CD4-positive, alpha-beta T cell (primary cell): ENCODE measurements at regions not wholly inside any gene's neighbourhood (a gene's known extent, or its start where the extent isn't known, plus 50 kb on each side); places are given as distances from the start of the nearest gene placed in this dataset.

Source experiments
- ATAC-seq: fragments of 200-7000 bp; cut with Tn5 transposase; one replicate; pipeline ENCODE4 v1.10.0; 2022; ENCODE audit warnings: mild to moderate bottlenecking; ENCODE audit not compliant: poor library complexity
- CTCF ChIA-PET: fragments of 350-600 bp; sonication (Branson Sonifier 250); formaldehyde crosslinking; loops from one replicate; lab custom pipeline; 2021; ENCODE audit warnings: antibody characterized with exemption, inconsistent platforms; lab: Charles Lee
- POLR2A ChIA-PET: fragments of 350-600 bp; sonication (Branson Sonifier 250); formaldehyde crosslinking; loops from one replicate; lab custom pipeline; 2021; ENCODE audit warnings: antibody characterized with exemption, inconsistent platforms; lab: Charles Lee
- DNase-seq, 14 experiments: peaks; one replicate each; pipeline ENCODE4 v3.0.0-alpha.2; 2013 to 2020; ENCODE audit warnings: mixed read lengths in 2 of 14
- H3K27ac ChIP-seq, 2 donors: one replicate each; pipeline versions ENCODE4 v1.5.1 to v1.7.0; 2013; ENCODE audit warnings: low read length in 2 of 2, low read depth in 1 of 2, mild to moderate bottlenecking in 1 of 2
- H3K27me3 ChIP-seq, 2 experiments: 1 replicate in 1 of 2; 2 replicates in 1 of 2; pipeline versions ENCODE4 v1.6.1 to v1.7.0; 2013; ENCODE audit warnings: low read length in 2 of 2, control low read depth in 1 of 2, mild to moderate bottlenecking in 1 of 2, moderate library complexity in 1 of 2; ENCODE audit not compliant: insufficient read depth in 2 of 2, control insufficient read depth in 1 of 2
- H3K36me3 ChIP-seq: one replicate; pipeline ENCODE4 v1.6.1; 2013; ENCODE audit warnings: low read length, control low read depth; ENCODE audit not compliant: insufficient read depth
- H3K4me1 ChIP-seq: one replicate; pipeline ENCODE4 v1.6.1; 2013; ENCODE audit warnings: low read length, control low read depth; ENCODE audit not compliant: insufficient read depth
- H3K4me3 ChIP-seq: one replicate; pipeline ENCODE4 v1.5.1; 2013; ENCODE audit warnings: mild to moderate bottlenecking, low read length, moderate library complexity
- H3K9me3 ChIP-seq, 2 experiments: 1 replicate in 1 of 2; 2 replicates in 1 of 2; pipeline versions ENCODE4 v1.6.1 to v1.7.0; 2013; ENCODE audit warnings: low read length in 2 of 2, mild to moderate bottlenecking in 2 of 2, control low read depth in 1 of 2, moderate library complexity in 1 of 2; ENCODE audit not compliant: control insufficient read depth in 1 of 2, insufficient read depth in 1 of 2
- H3K27ac Mint-ChIP-seq: one replicate; pipeline ENCODE4 v1.8.0; 2020; ENCODE audit warnings: mixed read lengths
- H3K27me3 Mint-ChIP-seq: one replicate; pipeline ENCODE4 v1.8.0; 2021; ENCODE audit warnings: mixed read lengths
- H3K36me3 Mint-ChIP-seq: one replicate; pipeline ENCODE4 v1.8.0; 2021; ENCODE audit warnings: low read depth, mixed read lengths
- H3K4me1 Mint-ChIP-seq: one replicate; pipeline ENCODE4 v1.8.0; 2021; ENCODE audit warnings: low read depth, mixed read lengths
- H3K4me3 Mint-ChIP-seq: one replicate; pipeline ENCODE4 v1.8.0; 2020; ENCODE audit warnings: mild to moderate bottlenecking, mixed read lengths
- H3K9me3 Mint-ChIP-seq: one replicate; pipeline ENCODE4 v1.8.0; 2020; ENCODE audit warnings: mixed read lengths
- intact Hi-C, 2 experiments: fragments of 100-400 bp; cut with DNase I in 1 of 2; cut with micrococcal nuclease in 1 of 2; formaldehyde crosslinking; loops; one replicate each; pipeline versions ENCODE4 v1.15.1 to v1.9.0; 2023 to 2025; cut with DNase I, micrococcal nuclease
- TF ChIP-seq, protein P1 (sequence below): fragments of 200-600 bp; IDR thresholded peaks from one replicate; pipeline ENCODE4 v1.8.0; 2022; ENCODE audit warnings: antibody characterized with exemption, mild to moderate bottlenecking

DNA sequence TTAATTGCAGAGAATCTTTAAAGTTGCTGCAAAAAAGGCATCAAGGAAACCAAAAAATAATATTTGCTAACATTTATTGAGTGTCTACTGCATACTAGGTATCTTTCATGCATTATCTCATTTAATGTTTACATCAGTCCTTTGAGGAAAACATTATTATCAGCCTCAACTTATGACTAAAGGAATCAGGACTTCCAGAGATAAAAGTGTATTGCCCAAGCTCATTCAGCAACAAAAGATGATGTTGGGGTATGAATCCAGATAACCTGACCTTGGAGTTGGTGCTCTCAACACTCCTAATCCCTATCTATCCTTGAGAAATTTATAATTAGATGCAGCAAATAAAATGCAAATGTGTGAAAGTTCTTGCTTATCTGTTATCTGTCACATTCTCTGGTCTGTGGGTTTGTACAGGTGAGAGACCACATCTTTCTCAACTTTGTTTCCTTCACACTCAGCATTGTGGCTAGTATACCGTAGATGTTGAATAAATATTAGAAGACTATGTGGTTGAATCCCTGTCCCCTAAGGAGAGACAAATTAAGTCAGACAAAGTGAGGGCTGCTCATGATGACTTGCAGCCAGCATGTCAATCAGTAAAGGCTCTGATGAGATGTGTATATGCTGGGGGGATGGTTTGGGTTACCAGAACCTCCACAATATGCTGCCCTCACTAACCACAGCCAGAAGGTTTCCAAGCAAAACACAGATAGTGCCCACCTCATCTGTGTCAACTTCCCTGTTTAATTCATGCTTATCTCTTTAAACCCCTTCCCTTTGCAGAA is 82.6 kb downstream of the NOG start:
- Mint-ChIP-seq H3K4me3 (no peak overlapping the region), H3K4me1 (no peaks in the 10 kb centered on the region), H3K9me3 (no peaks in the 10 kb centered on the region), H3K27me3 (peaks cover 61% of the 10 kb centered on the region), H3K36me3 (no peaks in the 10 kb centered on the region), H3K27ac (no peak overlapping the region)
- no peaks in the 10 kb centered on the region for H3K36me3 ChIP-seq
- H3K27me3 ChIP-seq: peaks cover 27 to 51% of the 10 kb centered on the region in 2 experiments
- ATAC-seq: no peak
- H3K4me3 ChIP-seq: no peak overlapping the region
- peaks cover 21% of the 10 kb centered on the region for H3K4me1 ChIP-seq
- H3K27ac ChIP-seq: no peak overlapping the region
- intact Hi-C loops: loop anchor here in 1 of 2 experiments (10.0 kb wide), 1 partner anchor 171 kb away; no protein-coding TSS in a partner anchor
- TF ChIP-seq, protein P1, sequence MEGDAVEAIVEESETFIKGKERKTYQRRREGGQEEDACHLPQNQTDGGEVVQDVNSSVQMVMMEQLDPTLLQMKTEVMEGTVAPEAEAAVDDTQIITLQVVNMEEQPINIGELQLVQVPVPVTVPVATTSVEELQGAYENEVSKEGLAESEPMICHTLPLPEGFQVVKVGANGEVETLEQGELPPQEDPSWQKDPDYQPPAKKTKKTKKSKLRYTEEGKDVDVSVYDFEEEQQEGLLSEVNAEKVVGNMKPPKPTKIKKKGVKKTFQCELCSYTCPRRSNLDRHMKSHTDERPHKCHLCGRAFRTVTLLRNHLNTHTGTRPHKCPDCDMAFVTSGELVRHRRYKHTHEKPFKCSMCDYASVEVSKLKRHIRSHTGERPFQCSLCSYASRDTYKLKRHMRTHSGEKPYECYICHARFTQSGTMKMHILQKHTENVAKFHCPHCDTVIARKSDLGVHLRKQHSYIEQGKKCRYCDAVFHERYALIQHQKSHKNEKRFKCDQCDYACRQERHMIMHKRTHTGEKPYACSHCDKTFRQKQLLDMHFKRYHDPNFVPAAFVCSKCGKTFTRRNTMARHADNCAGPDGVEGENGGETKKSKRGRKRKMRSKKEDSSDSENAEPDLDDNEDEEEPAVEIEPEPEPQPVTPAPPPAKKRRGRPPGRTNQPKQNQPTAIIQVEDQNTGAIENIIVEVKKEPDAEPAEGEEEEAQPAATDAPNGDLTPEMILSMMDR: no peak
- POLR2A ChIA-PET: no interaction called here
- CTCF ChIA-PET: no interaction called here
- no peak for DNase-seq
- H3K9me3 ChIP-seq: peaks cover 0 to 8% of the 10 kb centered on the region in 2 experiments

DNA sequence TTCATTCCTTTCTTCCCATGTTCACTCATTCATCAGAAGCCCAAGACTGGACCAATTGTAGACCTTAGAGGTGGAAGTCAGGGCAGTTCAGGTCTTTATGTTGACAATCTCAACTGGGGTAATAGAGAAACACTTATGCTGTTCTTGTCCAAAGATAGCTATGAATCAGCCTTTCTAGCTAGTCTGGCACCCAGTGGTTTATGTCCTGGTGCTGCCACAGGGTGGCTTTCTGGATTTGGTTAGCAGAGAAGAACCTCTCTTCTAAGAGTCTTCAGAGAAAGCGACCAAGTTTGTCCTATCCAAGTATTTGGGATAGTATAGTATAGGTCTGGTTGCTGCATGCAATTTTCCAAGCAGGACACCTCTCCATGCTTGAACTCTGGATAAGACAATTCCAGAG is 83.3 kb downstream of the NOG start:
- ChIA-PET CTCF (no interaction called here), POLR2A (interaction anchor here (1.1 kb wide), 1 partner anchor 103 kb away, joined by 3 read pairs; no protein-coding TSS in a partner anchor)
- TF ChIP-seq, protein P1: no peak
- Mint-ChIP-seq H3K27ac (no peak overlapping the region), H3K36me3 (no peaks in the 10 kb centered on the region), H3K9me3 (no peaks in the 10 kb centered on the region), H3K27me3 (peaks cover 61% of the 10 kb centered on the region), H3K4me1 (no peaks in the 10 kb centered on the region), H3K4me3 (no peak overlapping the region)
- Histone ChIP-seq H3K36me3 (no peaks in the 10 kb centered on the region), H3K4me1 (peaks cover 29% of the 10 kb centered on the region), H3K9me3 (peaks cover 0 to 8% of the 10 kb centered on the region in 2 experiments), H3K27ac (no peak overlapping the region), H3K27me3 (peaks cover 29 to 51% of the 10 kb centered on the region in 2 experiments), H3K4me3 (no peak overlapping the region)
- intact Hi-C loops: loop anchor here in 1 of 2 experiments (10.0 kb wide), 1 partner anchor 172 kb away; no protein-coding TSS in a partner anchor
- ATAC-seq (no peak), DNase-seq (no peak)

DNA sequence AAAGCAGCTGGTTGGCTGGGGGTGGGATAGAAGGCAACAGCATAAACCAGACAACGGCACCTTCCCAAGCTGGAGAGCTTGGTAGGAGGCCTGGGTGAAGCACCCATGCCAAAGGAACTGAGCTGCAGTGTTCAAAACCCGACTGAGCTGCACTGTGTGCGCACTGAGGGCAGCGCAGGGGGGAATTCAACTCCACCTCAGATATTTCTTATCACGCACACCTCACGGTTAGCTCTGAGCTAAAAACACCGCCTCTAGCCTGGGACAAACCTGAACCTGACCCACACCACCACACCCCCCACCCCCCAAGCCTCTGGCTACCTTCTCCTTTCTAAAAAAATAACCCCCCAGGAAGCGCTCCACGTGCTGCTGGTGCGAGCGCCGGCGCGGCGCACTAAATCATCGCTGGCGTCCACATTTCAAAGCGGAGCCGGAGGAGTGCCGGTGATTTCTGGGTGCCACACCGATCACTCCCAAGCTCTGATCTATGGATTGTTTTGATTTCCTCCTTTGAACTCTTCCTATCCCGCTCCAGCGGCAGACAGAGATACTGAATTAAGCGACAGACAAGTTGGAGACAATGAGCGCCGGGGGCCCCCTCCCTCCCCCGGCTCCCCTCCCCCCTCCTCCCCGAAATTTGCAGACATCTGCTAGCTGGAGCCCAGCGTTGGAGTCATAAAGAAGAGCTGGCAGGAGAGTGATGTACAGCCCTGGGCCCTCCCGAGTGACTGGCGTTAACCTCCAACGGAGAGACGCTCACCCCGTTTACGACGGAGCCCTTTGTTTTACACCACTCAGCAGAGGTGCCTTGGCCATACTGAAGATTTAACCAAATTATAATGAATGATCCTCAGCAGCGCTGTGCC is 85.0 kb downstream of the NOG start:
- ATAC-seq (peak; percentile 59), DNase-seq (peak in 3 of 14 experiments; percentile 3 to 27 (median 20))
- H3K27me3 Mint-ChIP-seq: peaks cover 61% of the 10 kb centered on the region
- peaks cover 5% of the 10 kb centered on the region for H3K4me1 Mint-ChIP-seq
- POLR2A ChIA-PET: interaction anchor here (0.9 to 2.3 kb wide), 3 partner anchors 74 to 102 kb away, joined by 3 to 13 read pairs (median 8); partner anchors contain the start of gene NOG
- Histone ChIP-seq H3K36me3 (no peaks in the 10 kb centered on the region), H3K9me3 (peaks cover 0 to 8% of the 10 kb centered on the region in 2 experiments), H3K4me3 (peak overlapping the region; percentile 14), H3K27ac (no peak overlapping the region), H3K27me3 (peaks cover 29 to 51% of the 10 kb centered on the region in 2 experiments), H3K4me1 (peaks cover 35% of the 10 kb centered on the region)
- TF ChIP-seq, protein P1: no peak
- H3K4me3 Mint-ChIP-seq: peak overlapping the region; percentile 86
- CTCF ChIA-PET: no interaction called here
- intact Hi-C loops: loop anchor here (1.0 to 10.0 kb wide), 2 partner anchors 86 to 174 kb away; no protein-coding TSS in a partner anchor
- H3K36me3 Mint-ChIP-seq: no peaks in the 10 kb centered on the region
- no peak overlapping the region for H3K27ac Mint-ChIP-seq
- H3K9me3 Mint-ChIP-seq: no peaks in the 10 kb centered on the region
